Thyroid gland (tissue), 4 donors: ENCODE measurements at regions not wholly inside any gene's neighbourhood (a gene's known extent, or its start where the extent isn't known, plus 50 kb on each side); places are given as distances from the start of the nearest gene placed in this dataset.

Experiments
- POLR2A ChIP-seq, 2 donors: fragments of 450-650 bp; IDR thresholded peaks; one replicate each; pipeline ENCODE4 v1.6.1; 2017; ENCODE audit warnings: antibody characterized with exemption in 2 of 2, mild to moderate bottlenecking in 2 of 2, moderate library complexity in 1 of 2
- TF ChIP-seq, protein P1 (sequence below), 6 experiments: fragments of 200-600 bp in 3 of 6; fragments of 450-650 bp in 3 of 6; sonication (generic) in 3 of 6; IDR thresholded peaks; one replicate each; pipeline ENCODE4 v1.5.1; 2016 to 2019; ENCODE audit warnings: antibody characterized with exemption in 6 of 6, mild to moderate bottlenecking in 2 of 6, inconsistent platforms in 1 of 6, moderate library complexity in 1 of 6

DNA sequence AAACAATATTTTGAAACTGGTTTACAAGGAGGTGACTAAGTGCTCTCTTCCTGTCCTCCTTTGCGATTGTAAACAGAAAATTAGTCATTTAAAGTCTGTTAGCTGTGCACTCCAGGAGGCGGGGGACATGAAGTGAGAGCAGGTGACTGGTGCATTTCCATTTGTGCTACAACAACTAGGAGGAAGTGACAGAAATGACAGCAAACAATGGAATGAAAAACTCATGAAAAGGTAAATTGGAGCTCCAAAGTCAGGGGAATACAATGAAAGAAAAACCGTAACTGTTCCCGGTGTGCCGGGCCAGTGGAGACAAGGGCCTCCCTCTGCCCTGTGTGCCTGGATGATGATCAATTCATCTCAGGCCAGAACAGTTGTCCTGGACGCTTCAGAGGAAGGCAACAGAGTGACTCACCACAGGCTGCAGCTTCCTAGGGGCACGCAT is 439.9 kb downstream of the GADD45G start:
- TF ChIP-seq, protein P1, sequence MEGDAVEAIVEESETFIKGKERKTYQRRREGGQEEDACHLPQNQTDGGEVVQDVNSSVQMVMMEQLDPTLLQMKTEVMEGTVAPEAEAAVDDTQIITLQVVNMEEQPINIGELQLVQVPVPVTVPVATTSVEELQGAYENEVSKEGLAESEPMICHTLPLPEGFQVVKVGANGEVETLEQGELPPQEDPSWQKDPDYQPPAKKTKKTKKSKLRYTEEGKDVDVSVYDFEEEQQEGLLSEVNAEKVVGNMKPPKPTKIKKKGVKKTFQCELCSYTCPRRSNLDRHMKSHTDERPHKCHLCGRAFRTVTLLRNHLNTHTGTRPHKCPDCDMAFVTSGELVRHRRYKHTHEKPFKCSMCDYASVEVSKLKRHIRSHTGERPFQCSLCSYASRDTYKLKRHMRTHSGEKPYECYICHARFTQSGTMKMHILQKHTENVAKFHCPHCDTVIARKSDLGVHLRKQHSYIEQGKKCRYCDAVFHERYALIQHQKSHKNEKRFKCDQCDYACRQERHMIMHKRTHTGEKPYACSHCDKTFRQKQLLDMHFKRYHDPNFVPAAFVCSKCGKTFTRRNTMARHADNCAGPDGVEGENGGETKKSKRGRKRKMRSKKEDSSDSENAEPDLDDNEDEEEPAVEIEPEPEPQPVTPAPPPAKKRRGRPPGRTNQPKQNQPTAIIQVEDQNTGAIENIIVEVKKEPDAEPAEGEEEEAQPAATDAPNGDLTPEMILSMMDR (IDR thresholded peaks at IDR 0.05) = no peak
- TF ChIP-seq POLR2A (IDR thresholded peaks at IDR 0.05) = no peak
